OCI-LY1 (cell line): ENCODE measurements at regions not wholly inside any gene's neighbourhood (a gene's known extent, or its start where the extent isn't known, plus 50 kb on each side); places are given as distances from the start of the nearest gene placed in this dataset.

Source experiments
- H2AFZ ChIP-seq: fragments of 200-600 bp; sonication (generic), shearing (Covaris generic); 2 replicates; pipeline ENCODE4 v1.6.0; 2014; ENCODE audit warnings: antibody characterized with exemption, mild to moderate bottlenecking, low read length
- H3F3A ChIP-seq: fragments of 200-600 bp; sonication (generic), shearing (Covaris generic); 2 replicates; pipeline ENCODE4 v1.6.0; 2014; ENCODE audit warnings: mild to moderate bottlenecking, antibody characterized with exemption, low read length, moderate library complexity; ENCODE audit not compliant: insufficient read depth
- H3K27ac ChIP-seq: fragments of 200-600 bp; sonication (generic); 2 replicates; pipeline ENCODE4 v1.5.1; 2014; ENCODE audit warnings: low read length, mixed run types, mild to moderate bottlenecking, low read depth; ENCODE audit not compliant: poor library complexity, severe bottlenecking
- H3K27me3 ChIP-seq: fragments of 200-600 bp; sonication (generic); 2 replicates; pipeline ENCODE4 v1.6.0; 2014; ENCODE audit warnings: antibody characterized with exemption, mild to moderate bottlenecking, low read length, moderate library complexity; ENCODE audit not compliant: insufficient read depth
- H3K36me3 ChIP-seq: fragments of 200-600 bp; sonication (generic); 2 replicates; pipeline ENCODE4 v1.6.1; 2014; ENCODE audit warnings: mild to moderate bottlenecking, antibody characterized with exemption, low read length, moderate library complexity, mixed read lengths; ENCODE audit not compliant: insufficient read depth
- H3K4me1 ChIP-seq: fragments of 200-600 bp; sonication (generic); 2 replicates; pipeline ENCODE4 v1.5.1; 2014; ENCODE audit warnings: mild to moderate bottlenecking, low read length, moderate library complexity; ENCODE audit not compliant: insufficient read depth, severe bottlenecking
- H3K4me2 ChIP-seq: fragments of 200-600 bp; sonication (generic), shearing (Covaris generic); 2 replicates; pipeline ENCODE4 v1.6.1; 2014; ENCODE audit warnings: low read length
- H3K4me3 ChIP-seq: fragments of 200-600 bp; sonication (generic); 2 replicates; pipeline ENCODE4 v1.5.1; 2014; ENCODE audit warnings: low read length, low read depth, mild to moderate bottlenecking, mixed read lengths; ENCODE audit not compliant: poor library complexity, severe bottlenecking
- H3K79me2 ChIP-seq: fragments of 200-600 bp; shearing (Covaris generic); 2 replicates; pipeline ENCODE4 v1.6.1; 2016; ENCODE audit warnings: mixed run types, low read length, mixed read lengths; ENCODE audit not compliant: insufficient read depth
- H3K9ac ChIP-seq: fragments of 200-600 bp; sonication (generic), shearing (Covaris generic); 2 replicates; pipeline ENCODE4 v1.6.1; 2014; ENCODE audit warnings: mild to moderate bottlenecking, low read length, mixed read lengths
- H3K9me2 ChIP-seq: fragments of 200-600 bp; sonication (generic), shearing (Covaris generic); 2 replicates; pipeline ENCODE4 v1.6.1; 2014; ENCODE audit warnings: low read depth, mild to moderate bottlenecking, low read length, mixed read lengths
- H3K9me3 ChIP-seq: fragments of 200-600 bp; shearing (Covaris generic); 2 replicates; pipeline ENCODE4 v1.6.1; 2014; ENCODE audit warnings: low read length, mixed read lengths
- H4K20me1 ChIP-seq: fragments of 200-600 bp; sonication (generic), shearing (Covaris generic); 2 replicates; pipeline ENCODE4 v1.6.0; 2016; ENCODE audit warnings: mild to moderate bottlenecking, low read length; ENCODE audit not compliant: insufficient read depth
- EZH2 ChIP-seq: fragments of 200-600 bp; sonication (generic), shearing (Covaris generic); IDR thresholded peaks from 2 replicates; pipeline ENCODE4 v1.8.0; 2017; ENCODE audit warnings: borderline replicate concordance, mixed run types, mild to moderate bottlenecking, antibody characterized with exemption, low read length, moderate library complexity, mixed read lengths
- TF ChIP-seq, protein P1 (sequence below): fragments of 200-600 bp; sonication (generic), shearing (Covaris generic); IDR thresholded peaks from 2 replicates; pipeline ENCODE4 v1.5.1; 2017; ENCODE audit warnings: mild to moderate bottlenecking, antibody characterized with exemption, low read length, moderate library complexity, mixed read lengths

GRCh38 chr6:9347608-9348007 lies 912.3 kb upstream of the SLC35B3 start:
- no peaks in the 10 kb centered on the region for H3K9me3 ChIP-seq
- 0 out of 2 replicates have a peak, but pooled peaks cover 4% of the 10 kb centered on the region for H3K27me3 ChIP-seq
- H3K9me2 ChIP-seq: no peaks in the 10 kb centered on the region
- H3K9ac ChIP-seq: no peak overlapping the region
- no peaks in the 10 kb centered on the region for H3K79me2 ChIP-seq
- no peaks in the 10 kb centered on the region for H3F3A ChIP-seq
- H3K4me2 ChIP-seq: no peak overlapping the region
- H3K36me3 ChIP-seq: no peaks in the 10 kb centered on the region
- no peaks in the 10 kb centered on the region for H3K4me1 ChIP-seq
- no peaks in the 10 kb centered on the region for H4K20me1 ChIP-seq
- TF ChIP-seq EZH2: no peak
- TF ChIP-seq, protein P1, sequence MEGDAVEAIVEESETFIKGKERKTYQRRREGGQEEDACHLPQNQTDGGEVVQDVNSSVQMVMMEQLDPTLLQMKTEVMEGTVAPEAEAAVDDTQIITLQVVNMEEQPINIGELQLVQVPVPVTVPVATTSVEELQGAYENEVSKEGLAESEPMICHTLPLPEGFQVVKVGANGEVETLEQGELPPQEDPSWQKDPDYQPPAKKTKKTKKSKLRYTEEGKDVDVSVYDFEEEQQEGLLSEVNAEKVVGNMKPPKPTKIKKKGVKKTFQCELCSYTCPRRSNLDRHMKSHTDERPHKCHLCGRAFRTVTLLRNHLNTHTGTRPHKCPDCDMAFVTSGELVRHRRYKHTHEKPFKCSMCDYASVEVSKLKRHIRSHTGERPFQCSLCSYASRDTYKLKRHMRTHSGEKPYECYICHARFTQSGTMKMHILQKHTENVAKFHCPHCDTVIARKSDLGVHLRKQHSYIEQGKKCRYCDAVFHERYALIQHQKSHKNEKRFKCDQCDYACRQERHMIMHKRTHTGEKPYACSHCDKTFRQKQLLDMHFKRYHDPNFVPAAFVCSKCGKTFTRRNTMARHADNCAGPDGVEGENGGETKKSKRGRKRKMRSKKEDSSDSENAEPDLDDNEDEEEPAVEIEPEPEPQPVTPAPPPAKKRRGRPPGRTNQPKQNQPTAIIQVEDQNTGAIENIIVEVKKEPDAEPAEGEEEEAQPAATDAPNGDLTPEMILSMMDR: no peak
- H3K27ac ChIP-seq: no peak overlapping the region
- H3K4me3 ChIP-seq: no peak overlapping the region
- H2AFZ ChIP-seq: no peak overlapping the region

DNA sequence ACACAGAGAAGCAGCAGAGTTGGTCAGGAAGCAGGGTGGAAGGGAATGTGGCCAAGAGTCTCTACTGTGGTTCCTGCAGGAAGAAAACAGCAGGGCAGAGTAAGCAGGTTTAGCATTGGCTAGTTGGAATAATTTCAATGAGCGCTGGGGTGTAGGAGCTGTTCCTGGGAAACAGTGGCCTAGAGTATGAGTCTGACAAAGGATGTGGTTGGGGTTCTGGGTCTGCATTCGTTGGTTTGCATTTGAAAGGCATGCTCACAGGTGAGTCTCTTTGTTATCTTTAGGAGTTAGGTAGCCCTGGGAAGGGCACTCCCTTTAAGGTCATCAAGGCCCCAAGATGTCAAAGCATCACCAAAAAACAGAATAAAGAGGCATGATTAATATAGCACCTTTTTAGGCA lies 911.6 kb upstream of the SLC35B3 start:
- H3K4me2 ChIP-seq: no peak overlapping the region
- H3K9me3 ChIP-seq: no peaks in the 10 kb centered on the region
- H3K9me2 ChIP-seq: no peaks in the 10 kb centered on the region
- no peak overlapping the region for H3K4me3 ChIP-seq
- no peaks in the 10 kb centered on the region for H3K4me1 ChIP-seq
- H4K20me1 ChIP-seq: no peaks in the 10 kb centered on the region
- no peak overlapping the region for H2AFZ ChIP-seq
- H3K79me2 ChIP-seq: no peaks in the 10 kb centered on the region
- TF ChIP-seq, protein P1: no peak
- TF ChIP-seq EZH2: no peak
- H3K36me3 ChIP-seq: no peaks in the 10 kb centered on the region
- H3K27ac ChIP-seq: no peak overlapping the region
- H3K27me3 ChIP-seq: 0 out of 2 replicates have a peak, but pooled peaks cover 4% of the 10 kb centered on the region
- no peaks in the 10 kb centered on the region for H3F3A ChIP-seq
- no peak overlapping the region for H3K9ac ChIP-seq

GRCh38 chr6:9335431-9335830 lies 900.1 kb upstream of the SLC35B3 start:
- no peak for TF ChIP-seq EZH2
- TF ChIP-seq, protein P1: no peak
- H4K20me1 ChIP-seq: no peaks in the 10 kb centered on the region

More at GRCh38 chr6:9335431-9335830, 900.1 kb upstream of the SLC35B3 start:
- Histone ChIP-seq H3F3A (no peaks in the 10 kb centered on the region), H3K4me2 (no peak overlapping the region), H3K4me3 (no peak overlapping the region), H3K27me3 (no peaks in the 10 kb centered on the region), H2AFZ (no peak overlapping the region), H3K79me2 (no peaks in the 10 kb centered on the region), H3K4me1 (no peaks in the 10 kb centered on the region), H3K9me2 (no peaks in the 10 kb centered on the region), H3K9me3 (no peaks in the 10 kb centered on the region), H3K27ac (no peak overlapping the region), H3K9ac (no peak overlapping the region), H3K36me3 (no peaks in the 10 kb centered on the region)
